ENCODE measurements at regions not wholly inside any gene's neighbourhood (a gene's known extent, or its start where the extent isn't known, plus 50 kb on each side); places are given as distances from the start of the nearest gene placed in this dataset.
"Not testable (repeated sequence)": the region's sequence is repeated elsewhere in the genome, so short reads cannot be mapped to it uniquely, and the experiment has no call there.

DNA sequence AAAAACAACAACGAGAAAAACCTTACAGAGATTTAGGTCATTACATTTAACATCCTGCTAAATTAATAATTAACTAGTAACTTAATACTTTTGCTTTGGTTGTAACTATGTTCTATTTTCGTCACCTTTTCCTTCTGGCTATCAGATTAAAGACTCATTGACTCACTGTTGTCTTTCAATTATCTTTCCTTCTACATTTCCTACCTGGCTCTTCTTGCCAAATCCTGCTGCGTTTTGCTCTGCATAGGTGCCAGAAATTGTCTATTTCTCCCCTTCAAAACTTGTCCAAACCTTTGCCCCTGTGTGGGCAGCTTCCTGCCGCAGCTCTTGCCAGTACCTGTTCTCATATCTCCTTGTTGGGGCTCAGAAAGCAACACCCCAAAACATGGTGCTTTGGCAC, 235.5 kb upstream of the ZNF608 start:
- no peak overlapping the region for H3K27ac Mint-ChIP-seq
- peaks cover 4% of the 10 kb centered on the region for H3K9me3 Mint-ChIP-seq
- H3K4me3 Mint-ChIP-seq = no peak overlapping the region
- H3K36me3 Mint-ChIP-seq (ENCODE audit: low read depth) = no peaks in the 10 kb centered on the region
- no peaks in the 10 kb centered on the region for H3K27me3 Mint-ChIP-seq
- no peaks in the 10 kb centered on the region for H3K4me1 Mint-ChIP-seq
- ATAC-seq (replicated peaks) = no peak

- Mint-ChIP-seq H3K4me3 (no peak overlapping the region), H3K27me3 (no peaks in the 10 kb centered on the region), H3K36me3 (ENCODE audit: low read depth) (no peaks in the 10 kb centered on the region), H3K9me3 (peaks cover 14% of the 10 kb centered on the region), H3K4me1 (no peaks in the 10 kb centered on the region), H3K27ac (no peak overlapping the region)
- ATAC-seq (replicated peaks) = no peak
These were observed 239.7 kb upstream of the ZNF608 start for GRCh38 chr5:124986170-124986569.

DNA sequence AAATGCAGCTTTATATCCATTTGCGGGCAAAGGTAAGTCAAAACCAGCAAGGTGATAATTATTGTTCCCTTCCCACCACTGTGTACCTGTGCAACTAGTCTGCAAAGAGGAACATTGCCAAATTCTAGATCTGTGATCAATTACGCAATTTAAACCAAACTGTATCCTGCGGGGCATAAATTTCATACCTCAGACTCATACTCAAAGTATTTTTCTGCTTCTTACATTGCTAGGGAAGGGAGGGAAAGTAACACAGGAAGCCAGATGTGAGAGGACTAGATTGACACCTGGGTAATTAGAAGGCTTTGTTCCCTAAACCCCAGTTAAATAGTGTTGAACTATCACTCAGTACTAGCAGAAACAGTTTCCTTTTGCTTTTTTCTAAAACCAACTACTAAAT, 240.2 kb upstream of the ZNF608 start:
- Mint-ChIP-seq H3K4me1 (no peaks in the 10 kb centered on the region), H3K36me3 (ENCODE audit: low read depth) (no peaks in the 10 kb centered on the region), H3K9me3 (peaks cover 14% of the 10 kb centered on the region), H3K27ac (no peak overlapping the region), H3K27me3 (no peaks in the 10 kb centered on the region), H3K4me3 (no peak overlapping the region)
- ATAC-seq (replicated peaks) = no peak

- peaks cover 17% of the 10 kb centered on the region for H3K9me3 Mint-ChIP-seq
- not testable (repeated sequence) for ATAC-seq (replicated peaks); H3K4me3 Mint-ChIP-seq; H3K36me3 Mint-ChIP-seq (ENCODE audit: low read depth); H3K27ac Mint-ChIP-seq; H3K27me3 Mint-ChIP-seq; H3K4me1 Mint-ChIP-seq
These were observed 241.3 kb upstream of the ZNF608 start for GRCh38 chr5:124987786-124988185.

DNA sequence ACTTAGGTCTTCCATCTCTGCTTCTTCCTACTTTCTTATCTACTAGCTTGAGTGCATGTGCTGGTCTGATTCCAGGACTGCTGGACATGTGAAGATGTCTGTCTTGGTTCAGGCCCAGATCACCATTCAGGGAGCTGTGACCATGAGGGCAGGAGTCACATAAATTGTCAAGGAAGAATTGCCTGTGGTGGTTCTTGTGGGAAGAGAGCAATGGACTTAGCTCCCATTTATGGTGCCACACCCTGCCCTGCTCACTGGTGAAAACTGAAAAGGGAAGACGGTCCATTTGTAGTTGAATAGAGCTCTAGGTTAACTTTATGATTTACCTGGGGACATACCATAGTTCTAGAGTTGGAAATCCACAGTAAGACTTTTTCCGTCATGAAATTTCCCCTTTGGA, 244.3 kb upstream of the ZNF608 start:
- Mint-ChIP-seq H3K4me1 (no peaks in the 10 kb centered on the region), H3K9me3 (peaks cover 14% of the 10 kb centered on the region)

DNA sequence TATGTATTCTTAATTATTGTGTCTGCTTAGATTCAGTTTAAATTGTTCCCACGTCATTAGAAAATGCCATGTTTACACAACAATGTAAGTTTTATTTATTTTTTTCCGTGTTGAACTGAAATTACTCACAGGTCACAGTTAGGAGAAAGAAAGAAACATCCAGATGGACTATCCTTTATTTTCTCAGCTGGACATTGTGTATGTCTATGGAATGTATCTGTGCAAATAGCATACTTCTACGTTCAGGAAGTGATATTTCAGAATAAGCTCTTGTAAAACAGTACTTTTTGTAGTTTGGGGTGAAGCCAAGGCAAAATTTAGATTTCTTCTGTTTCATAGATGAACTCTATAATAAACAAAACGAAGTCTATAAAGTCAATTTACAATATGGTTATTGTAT, 249.0 kb upstream of the ZNF608 start:
- no peak overlapping the region for H3K4me3 Mint-ChIP-seq
- H3K9me3 Mint-ChIP-seq = peaks cover 8% of the 10 kb centered on the region
- no peak for ATAC-seq (replicated peaks)
- H3K27ac Mint-ChIP-seq = no peak overlapping the region
- no peaks in the 10 kb centered on the region for H3K36me3 Mint-ChIP-seq (ENCODE audit: low read depth)
- H3K4me1 Mint-ChIP-seq = no peaks in the 10 kb centered on the region
- no peaks in the 10 kb centered on the region for H3K27me3 Mint-ChIP-seq

More for the DNA sequence above, 244.3 kb upstream of the ZNF608 start:
- no peak for ATAC-seq (replicated peaks)
- Mint-ChIP-seq H3K36me3 (ENCODE audit: low read depth) (no peaks in the 10 kb centered on the region), H3K27ac (no peak overlapping the region), H3K4me3 (no peak overlapping the region), H3K27me3 (no peaks in the 10 kb centered on the region)

DNA sequence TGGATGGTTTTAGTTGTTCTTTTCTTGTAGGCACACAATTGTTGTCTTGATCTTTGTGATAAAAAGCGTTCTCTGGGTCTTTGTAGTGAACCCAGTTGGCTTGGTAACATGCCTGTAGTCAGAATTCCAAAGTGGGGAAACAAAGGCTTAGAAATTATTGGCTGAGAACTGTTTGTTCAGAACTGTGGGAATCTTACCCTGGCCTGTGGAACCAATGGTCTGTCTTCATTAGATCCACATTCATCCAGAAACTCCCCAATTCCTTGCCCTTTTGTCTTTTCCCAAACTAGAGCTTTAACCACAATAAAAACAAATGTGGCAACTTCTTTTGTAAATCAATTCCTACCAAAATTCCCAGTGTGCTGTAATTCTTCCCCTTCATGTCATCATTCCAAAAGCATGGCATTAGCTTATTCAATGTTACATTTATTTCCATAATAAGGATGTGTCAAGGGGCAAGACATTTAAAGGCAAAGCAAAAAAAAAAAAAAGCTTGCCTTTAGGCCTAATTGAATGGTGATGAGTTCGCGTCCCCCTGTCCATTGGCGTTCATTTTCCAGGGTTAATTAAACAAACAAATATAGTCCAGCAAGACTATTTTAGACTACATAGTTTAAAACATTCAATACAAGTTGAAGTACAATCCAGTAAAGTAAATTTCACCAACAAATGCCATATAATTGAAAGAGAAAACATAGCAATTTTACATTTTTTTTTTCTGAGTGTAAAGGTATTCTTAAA, 249.8 kb upstream of the ZNF608 start:
- H3K4me3 Mint-ChIP-seq = no peak overlapping the region
- no peaks in the 10 kb centered on the region for H3K4me1 Mint-ChIP-seq
- no peaks in the 10 kb centered on the region for H3K36me3 Mint-ChIP-seq (ENCODE audit: low read depth)

DNA sequence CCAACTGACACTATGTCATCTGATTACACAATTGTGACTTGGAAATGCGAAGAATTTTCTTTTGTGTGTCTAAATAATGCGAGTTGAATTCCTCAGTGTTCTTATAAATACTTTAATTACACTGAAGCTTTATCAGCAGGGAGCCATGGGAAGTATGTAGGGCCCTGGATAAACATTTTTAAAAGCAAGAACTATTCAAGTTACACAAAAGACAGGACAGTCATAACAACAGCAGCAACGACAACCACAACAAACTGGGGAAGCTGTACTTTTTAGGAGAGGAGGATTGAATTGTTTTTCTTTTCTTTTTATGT, 250.3 kb upstream of the ZNF608 start:
- no peak for ATAC-seq (replicated peaks)
- no peak overlapping the region for H3K4me3 Mint-ChIP-seq
- H3K36me3 Mint-ChIP-seq (ENCODE audit: low read depth) = no peaks in the 10 kb centered on the region
- peaks cover 8% of the 10 kb centered on the region for H3K9me3 Mint-ChIP-seq
- no peaks in the 10 kb centered on the region for H3K4me1 Mint-ChIP-seq
- no peak overlapping the region for H3K27ac Mint-ChIP-seq
- H3K27me3 Mint-ChIP-seq = no peaks in the 10 kb centered on the region

More for the DNA sequence above, 249.8 kb upstream of the ZNF608 start:
- Mint-ChIP-seq H3K27ac (no peak overlapping the region), H3K9me3 (peaks cover 7% of the 10 kb centered on the region), H3K27me3 (no peaks in the 10 kb centered on the region)
- ATAC-seq (replicated peaks) = no peak

DNA sequence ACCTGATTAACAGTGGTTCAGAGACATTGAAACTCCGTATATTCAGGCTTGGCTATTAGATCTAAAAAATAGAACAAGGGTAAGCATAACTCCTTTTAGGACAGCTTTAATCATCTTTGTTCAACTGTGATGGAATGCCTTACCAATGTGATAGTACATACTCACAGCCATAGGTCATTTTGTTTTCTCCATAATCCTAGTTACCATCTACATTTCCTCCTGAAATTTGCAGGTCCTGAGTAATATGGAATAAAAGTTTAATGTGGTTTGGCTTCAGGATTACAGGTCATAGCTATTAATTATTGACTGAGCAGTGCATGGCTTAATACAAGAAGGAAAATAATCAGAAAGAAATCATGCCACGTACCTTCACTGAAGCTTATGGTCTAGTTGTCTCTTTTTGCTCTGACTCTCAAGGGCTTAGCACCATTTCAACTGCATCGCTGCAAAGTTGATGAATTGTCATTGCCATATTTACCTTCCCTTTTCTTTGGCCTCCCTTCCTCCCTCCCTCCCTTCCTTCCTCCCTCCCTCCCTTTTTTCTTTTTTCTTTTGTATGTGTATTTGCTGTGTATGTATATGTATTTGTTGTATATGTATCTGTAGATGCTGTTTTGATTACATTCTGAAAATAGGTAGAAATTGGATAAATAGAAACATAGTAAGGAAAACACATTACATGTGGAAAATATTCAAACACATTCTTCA, 250.9 kb upstream of the ZNF608 start:
- no peaks in the 10 kb centered on the region for H3K27me3 Mint-ChIP-seq
- H3K4me1 Mint-ChIP-seq = no peaks in the 10 kb centered on the region
- H3K27ac Mint-ChIP-seq = no peak overlapping the region
- H3K9me3 Mint-ChIP-seq = peaks cover 12% of the 10 kb centered on the region
- no peaks in the 10 kb centered on the region for H3K36me3 Mint-ChIP-seq (ENCODE audit: low read depth)
- ATAC-seq (replicated peaks) = no peak
- H3K4me3 Mint-ChIP-seq = no peak overlapping the region

DNA sequence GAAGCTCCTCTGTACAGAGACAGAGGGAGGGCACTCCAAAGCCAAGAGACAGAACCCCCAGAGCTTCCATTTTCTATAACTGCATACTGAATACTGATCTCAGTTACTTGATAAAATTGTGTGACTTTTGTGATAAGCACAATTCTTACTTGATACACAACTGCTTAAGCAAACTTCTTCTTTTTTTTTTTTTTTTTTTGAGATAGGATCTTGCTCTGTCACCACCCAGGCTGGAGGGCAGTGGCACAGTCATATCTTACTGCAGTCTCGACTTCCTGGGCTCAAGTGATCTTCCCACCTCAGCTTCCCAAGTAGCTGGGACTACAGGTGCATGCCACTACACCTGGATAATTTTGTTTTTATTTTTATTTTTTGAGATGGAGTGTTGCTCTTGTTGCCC, 252.1 kb upstream of the ZNF608 start:
- peaks cover 9% of the 10 kb centered on the region for H3K9me3 Mint-ChIP-seq
- H3K4me1 Mint-ChIP-seq = no peaks in the 10 kb centered on the region
- no peaks in the 10 kb centered on the region for H3K36me3 Mint-ChIP-seq (ENCODE audit: low read depth)
- ATAC-seq (replicated peaks) = no peak
- H3K27ac Mint-ChIP-seq = no peak overlapping the region
- no peak overlapping the region for H3K4me3 Mint-ChIP-seq
- H3K27me3 Mint-ChIP-seq = no peaks in the 10 kb centered on the region

DNA sequence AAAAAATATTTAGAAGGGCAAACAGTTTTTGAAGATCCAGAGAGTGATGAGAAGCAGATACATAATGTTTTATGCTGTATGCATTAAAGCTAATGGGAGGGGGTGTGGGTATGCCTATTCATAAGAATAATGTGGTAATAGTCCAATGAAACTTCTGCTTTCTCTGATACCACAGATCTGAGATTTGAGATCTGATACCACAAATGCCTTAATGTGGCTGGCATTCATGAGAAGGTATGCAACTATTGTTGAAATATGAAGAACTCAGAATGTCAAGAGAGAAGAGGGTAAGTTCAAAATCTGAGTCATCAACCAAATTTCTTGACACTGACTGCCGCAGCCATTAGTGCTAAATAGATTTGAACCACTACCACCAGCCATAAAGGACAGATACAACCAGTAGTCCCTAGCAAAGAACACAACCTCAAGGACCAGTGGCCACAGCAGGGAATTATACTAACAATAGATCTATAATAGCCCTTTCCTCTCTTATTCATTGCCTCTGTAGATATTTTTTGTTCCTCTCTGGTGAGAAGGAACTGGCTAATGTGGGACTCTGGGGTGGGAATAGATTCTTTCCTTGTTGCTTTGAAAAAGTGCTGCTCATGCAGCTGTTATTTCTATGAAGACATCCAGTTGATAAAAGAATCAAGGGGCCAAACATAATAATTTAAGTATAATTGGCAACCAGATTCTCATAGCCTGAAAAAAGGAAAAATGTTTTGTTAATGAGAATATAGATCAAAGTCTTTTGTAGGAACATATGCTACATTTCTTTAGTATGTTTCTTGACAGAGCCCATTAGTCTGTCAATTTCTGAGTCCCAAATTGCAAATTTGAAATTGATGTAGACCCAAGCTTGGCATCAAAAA, 256.5 kb upstream of the ZNF608 start:
- ATAC-seq (replicated peaks) = no peak
- Mint-ChIP-seq H3K9me3 (peaks cover 9% of the 10 kb centered on the region), H3K4me1 (no peaks in the 10 kb centered on the region), H3K27me3 (no peaks in the 10 kb centered on the region), H3K27ac (no peak overlapping the region), H3K4me3 (no peak overlapping the region), H3K36me3 (ENCODE audit: low read depth) (no peaks in the 10 kb centered on the region)

DNA sequence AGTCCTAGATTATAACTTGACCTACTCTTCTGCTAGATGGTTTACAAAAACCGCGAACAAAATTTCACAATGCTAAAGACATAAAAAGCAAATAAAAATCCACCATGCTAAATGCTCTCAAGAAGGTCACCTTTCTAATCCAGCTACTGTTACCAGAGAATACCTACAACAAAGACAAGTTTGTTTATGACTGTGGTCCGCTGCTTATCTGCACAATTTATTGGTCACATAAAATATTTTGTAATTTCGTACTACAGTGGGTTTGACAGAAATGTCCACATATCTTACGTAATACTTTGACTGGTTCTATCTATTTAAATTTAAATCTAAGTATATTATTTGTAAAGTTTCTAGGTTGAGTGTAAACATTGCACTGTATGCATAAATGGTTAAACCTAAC, 257.6 kb upstream of the ZNF608 start:
- Mint-ChIP-seq H3K4me3 (no peak overlapping the region), H3K27ac (no peak overlapping the region), H3K9me3 (peaks cover 9% of the 10 kb centered on the region), H3K4me1 (no peaks in the 10 kb centered on the region), H3K36me3 (ENCODE audit: low read depth) (no peaks in the 10 kb centered on the region), H3K27me3 (no peaks in the 10 kb centered on the region)
- no peak for ATAC-seq (replicated peaks)

GRCh38 chr5:125005266-125005665, 258.8 kb upstream of the ZNF608 start:
- H3K4me3 Mint-ChIP-seq = no peak overlapping the region
- no peaks in the 10 kb centered on the region for H3K36me3 Mint-ChIP-seq (ENCODE audit: low read depth)
- ATAC-seq (replicated peaks) = no peak
- H3K27ac Mint-ChIP-seq = no peak overlapping the region
- no peaks in the 10 kb centered on the region for H3K4me1 Mint-ChIP-seq
- no peaks in the 10 kb centered on the region for H3K27me3 Mint-ChIP-seq
- H3K9me3 Mint-ChIP-seq = peaks cover 9% of the 10 kb centered on the region

DNA sequence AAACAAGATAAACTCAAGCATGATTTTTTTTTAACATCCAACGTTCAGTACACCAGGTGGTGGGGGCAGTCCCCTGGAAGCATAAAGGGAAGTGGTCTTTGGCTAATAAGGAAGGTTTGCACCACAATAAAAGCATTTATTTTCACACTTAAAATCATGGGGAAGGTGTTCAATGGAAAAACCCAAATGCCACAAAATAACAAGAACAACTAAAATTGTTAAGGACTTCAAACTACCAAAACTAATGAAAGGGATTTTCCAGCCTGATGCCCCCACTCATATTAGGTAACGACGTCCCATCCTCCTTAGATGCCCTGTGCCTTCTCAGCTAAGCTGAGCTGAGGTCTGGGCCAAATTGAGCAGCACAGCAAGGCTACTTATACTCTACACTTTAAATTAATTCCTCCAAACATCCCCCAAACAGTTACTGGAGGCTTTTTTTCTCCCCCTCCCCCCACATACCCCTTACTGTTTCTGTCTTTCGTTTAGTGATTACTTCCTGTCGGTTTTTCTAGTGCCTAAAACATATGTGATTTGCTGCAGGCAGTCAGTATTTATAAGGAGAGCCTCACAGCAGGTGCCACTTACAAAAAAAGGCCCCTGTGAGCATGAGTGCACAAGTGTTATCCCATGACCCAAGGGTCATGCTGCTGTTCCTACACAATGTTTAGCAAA, 259.7 kb upstream of the ZNF608 start:
- Mint-ChIP-seq H3K27me3 (no peaks in the 10 kb centered on the region), H3K27ac (no peak overlapping the region), H3K4me3 (no peak overlapping the region), H3K4me1 (no peaks in the 10 kb centered on the region), H3K9me3 (peaks cover 7% of the 10 kb centered on the region), H3K36me3 (ENCODE audit: low read depth) (no peaks in the 10 kb centered on the region)
- ATAC-seq (replicated peaks) = no peak

Data from activated T-helper 17 cell treated with anti-CD3 and anti-CD28 coated beads, Interleukin-2, amount 50 U/mL, for 72 hours (primary cell).